HepG2 (cell line): ENCODE measurements at regions not wholly inside any gene's neighbourhood (a gene's known extent, or its start where the extent isn't known, plus 50 kb on each side); places are given as distances from the start of the nearest gene placed in this dataset.

Experiments
- ASH2L ChIP-seq: fragments of 300-600, 200-600 bp; sonication (generic); IDR thresholded peaks from 2 replicates; pipeline ENCODE4 v1.7.0; 2017; ENCODE audit warnings: low read depth, mild to moderate bottlenecking, moderate library complexity, mixed read lengths, low read length; ENCODE audit not compliant: insufficient read length
- FOXJ3 ChIP-seq: sonication (generic); formaldehyde crosslinking; IDR thresholded peaks from 2 replicates; pipeline ENCODE4 v1.4.0; 2020; ENCODE audit warnings: missing genetic modification reagents, mild to moderate bottlenecking, borderline replicate concordance
- HIVEP1 ChIP-seq: sonication (generic); formaldehyde crosslinking; IDR thresholded peaks from 2 replicates; pipeline ENCODE4 v1.4.0; 2020; ENCODE audit warnings: mild to moderate bottlenecking, missing genetic modification reagents
- IKZF1 ChIP-seq: fragments of 450-650 bp; IDR thresholded peaks from 2 replicates; pipeline ENCODE4 v1.7.1; 2016
- MIER3 ChIP-seq: IDR thresholded peaks from 2 replicates; pipeline ENCODE4 v1.6.1; 2016; ENCODE audit warnings: missing compliant biosample characterization, borderline replicate concordance
- MYNN ChIP-seq: sonication (generic); formaldehyde crosslinking; IDR thresholded peaks from 2 replicates; pipeline ENCODE4 v1.4.0; 2020; ENCODE audit warnings: mild to moderate bottlenecking, low read depth, missing genetic modification reagents
- NKX3-1 ChIP-seq: sonication (generic); formaldehyde crosslinking; IDR thresholded peaks from 2 replicates; pipeline ENCODE4 v1.5.0; 2020; ENCODE audit warnings: missing genetic modification reagents
- PPARG ChIP-seq: conservative IDR thresholded peaks from 2 replicates; pipeline ENCODE4 v1.6.1; 2016; ENCODE audit warnings: missing biosample characterization, missing genetic modification reagents
- RBAK ChIP-seq: sonication (generic); formaldehyde crosslinking; IDR thresholded peaks from 2 replicates; pipeline ENCODE4 v1.5.1; 2020; ENCODE audit warnings: mild to moderate bottlenecking, missing genetic modification reagents
- YEATS4 ChIP-seq: sonication (generic); formaldehyde crosslinking; IDR thresholded peaks from 2 replicates; pipeline ENCODE4 v1.4.0; 2020; ENCODE audit warnings: missing genetic modification reagents, borderline replicate concordance
- ZNF124 ChIP-seq: sonication (generic); formaldehyde crosslinking; IDR thresholded peaks from 2 replicates; pipeline ENCODE4 v1.4.0; 2020; ENCODE audit warnings: missing genetic modification reagents
- ZNF781 ChIP-seq: sonication (generic); formaldehyde crosslinking; IDR thresholded peaks from 2 replicates; pipeline ENCODE4 v1.5.1; 2020; ENCODE audit warnings: borderline replicate concordance, mild to moderate bottlenecking, missing genetic modification reagents; ENCODE audit errors: not compliant biosample characterization
- TF ChIP-seq, protein P1 (sequence below): sonication (generic); formaldehyde crosslinking; IDR thresholded peaks from 2 replicates; pipeline ENCODE4 v1.4.0; 2020; ENCODE audit warnings: missing genetic modification reagents
- TF ChIP-seq, protein P2 (sequence below): IDR thresholded peaks from 2 replicates; pipeline ENCODE4 v1.6.1; 2016; ENCODE audit warnings: mild to moderate bottlenecking
- TF ChIP-seq, protein P3 (sequence below), 2 experiments: sonication (generic) in 1 of 2; formaldehyde crosslinking in 1 of 2; IDR thresholded peaks; 2 replicates each; pipeline versions ENCODE4 v1.4.0 to v1.6.1; 2018 to 2020; ENCODE audit warnings: missing genetic modification reagents in 2 of 2, borderline replicate concordance in 1 of 2, low read depth in 1 of 2, mild to moderate bottlenecking in 1 of 2, missing biosample characterization in 1 of 2
- TF ChIP-seq, protein P4 (sequence below): sonication (generic); formaldehyde crosslinking; IDR thresholded peaks from 2 replicates; pipeline ENCODE4 v1.4.0; 2020; ENCODE audit warnings: missing genetic modification reagents, mild to moderate bottlenecking, borderline replicate concordance
- TF ChIP-seq, protein P5 (sequence below): sonication (generic); formaldehyde crosslinking; conservative IDR thresholded peaks from 2 replicates; pipeline ENCODE4 v1.4.0; 2020; ENCODE audit warnings: missing genetic modification reagents

DNA sequence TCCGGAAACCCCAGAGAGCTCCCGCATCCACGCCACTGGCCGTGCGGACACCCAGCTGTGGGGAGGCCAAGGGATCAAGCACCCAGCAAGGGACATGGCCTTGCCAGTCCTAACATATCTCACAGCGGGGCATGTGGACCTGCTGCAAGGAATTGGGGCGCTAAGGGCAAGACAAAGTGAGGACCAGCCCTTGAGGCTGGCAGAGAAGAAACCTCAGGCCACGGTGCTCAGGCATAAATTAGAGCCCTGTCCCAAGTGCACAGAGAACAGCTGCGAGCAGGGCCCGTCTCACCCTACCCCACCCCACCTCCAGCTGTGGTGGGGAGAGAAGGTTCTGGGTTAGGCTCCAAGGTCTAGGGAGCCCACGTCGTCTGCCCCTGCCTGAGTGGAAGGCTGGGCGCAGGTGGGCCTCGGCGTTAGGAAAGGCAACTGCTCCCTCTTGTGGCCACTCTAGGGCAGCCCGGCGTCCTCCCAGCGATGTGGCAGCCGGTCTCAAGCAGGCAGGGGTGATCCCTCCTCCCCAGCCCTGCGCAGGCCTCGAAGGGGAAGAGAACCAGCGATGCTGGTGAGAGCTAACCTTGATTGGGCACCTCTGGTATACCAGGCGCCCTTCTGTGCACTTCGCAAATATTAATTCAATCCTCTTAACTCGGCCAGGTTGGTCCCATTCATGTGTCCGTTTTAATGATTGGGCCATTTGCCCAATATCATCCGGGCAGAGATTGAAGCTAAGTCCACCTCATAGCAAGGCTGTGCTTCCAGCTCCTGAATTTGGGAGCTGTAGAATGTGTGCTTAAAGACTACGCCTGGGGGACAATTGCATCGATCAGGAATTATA is 235.8 kb downstream of the NFATC2 start (continued):
- TF ChIP-seq YEATS4 (CRISPR knock-in tag) (no peak), ZNF781 (CRISPR knock-in tag) (no peak), ZNF124 (0 out of 2 replicates have a peak, but pooled peaks have one; percentile 77), MYNN (CRISPR knock-in tag) (peak; percentile 89; the same call in 1 of the 2 replicates), MIER3 (CRISPR knock-in tag) (peak; percentile 84; the same call in 1 of the 2 replicates), RBAK (CRISPR knock-in tag) (no peak), FOXJ3 (CRISPR knock-in tag) (no peak), NKX3-1 (CRISPR knock-in tag) (no peak), PPARG (CRISPR knock-in tag) (no peak), IKZF1 (no peak), ASH2L (no peak), HIVEP1 (0 out of 2 replicates have a peak, but pooled peaks have one; percentile 49)
- TF ChIP-seq, protein P1, sequence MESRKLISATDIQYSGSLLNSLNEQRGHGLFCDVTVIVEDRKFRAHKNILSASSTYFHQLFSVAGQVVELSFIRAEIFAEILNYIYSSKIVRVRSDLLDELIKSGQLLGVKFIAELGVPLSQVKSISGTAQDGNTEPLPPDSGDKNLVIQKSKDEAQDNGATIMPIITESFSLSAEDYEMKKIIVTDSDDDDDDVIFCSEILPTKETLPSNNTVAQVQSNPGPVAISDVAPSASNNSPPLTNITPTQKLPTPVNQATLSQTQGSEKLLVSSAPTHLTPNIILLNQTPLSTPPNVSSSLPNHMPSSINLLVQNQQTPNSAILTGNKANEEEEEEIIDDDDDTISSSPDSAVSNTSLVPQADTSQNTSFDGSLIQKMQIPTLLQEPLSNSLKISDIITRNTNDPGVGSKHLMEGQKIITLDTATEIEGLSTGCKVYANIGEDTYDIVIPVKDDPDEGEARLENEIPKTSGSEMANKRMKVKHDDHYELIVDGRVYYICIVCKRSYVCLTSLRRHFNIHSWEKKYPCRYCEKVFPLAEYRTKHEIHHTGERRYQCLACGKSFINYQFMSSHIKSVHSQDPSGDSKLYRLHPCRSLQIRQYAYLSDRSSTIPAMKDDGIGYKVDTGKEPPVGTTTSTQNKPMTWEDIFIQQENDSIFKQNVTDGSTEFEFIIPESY (CRISPR knock-in tag) = 0 out of 2 replicates have a peak, but pooled peaks have one; percentile 8
- TF ChIP-seq, protein P2, sequence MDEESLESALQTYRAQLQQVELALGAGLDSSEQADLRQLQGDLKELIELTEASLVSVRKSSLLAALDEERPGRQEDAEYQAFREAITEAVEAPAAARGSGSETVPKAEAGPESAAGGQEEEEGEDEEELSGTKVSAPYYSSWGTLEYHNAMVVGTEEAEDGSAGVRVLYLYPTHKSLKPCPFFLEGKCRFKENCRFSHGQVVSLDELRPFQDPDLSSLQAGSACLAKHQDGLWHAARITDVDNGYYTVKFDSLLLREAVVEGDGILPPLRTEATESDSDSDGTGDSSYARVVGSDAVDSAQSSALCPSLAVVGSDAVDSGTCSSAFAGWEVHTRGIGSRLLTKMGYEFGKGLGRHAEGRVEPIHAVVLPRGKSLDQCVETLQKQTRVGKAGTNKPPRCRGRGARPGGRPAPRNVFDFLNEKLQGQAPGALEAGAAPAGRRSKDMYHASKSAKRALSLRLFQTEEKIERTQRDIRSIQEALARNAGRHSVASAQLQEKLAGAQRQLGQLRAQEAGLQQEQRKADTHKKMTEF (CRISPR knock-in tag) = peak; percentile 31; the same call in 1 of the 2 replicates
- TF ChIP-seq, protein P3, sequence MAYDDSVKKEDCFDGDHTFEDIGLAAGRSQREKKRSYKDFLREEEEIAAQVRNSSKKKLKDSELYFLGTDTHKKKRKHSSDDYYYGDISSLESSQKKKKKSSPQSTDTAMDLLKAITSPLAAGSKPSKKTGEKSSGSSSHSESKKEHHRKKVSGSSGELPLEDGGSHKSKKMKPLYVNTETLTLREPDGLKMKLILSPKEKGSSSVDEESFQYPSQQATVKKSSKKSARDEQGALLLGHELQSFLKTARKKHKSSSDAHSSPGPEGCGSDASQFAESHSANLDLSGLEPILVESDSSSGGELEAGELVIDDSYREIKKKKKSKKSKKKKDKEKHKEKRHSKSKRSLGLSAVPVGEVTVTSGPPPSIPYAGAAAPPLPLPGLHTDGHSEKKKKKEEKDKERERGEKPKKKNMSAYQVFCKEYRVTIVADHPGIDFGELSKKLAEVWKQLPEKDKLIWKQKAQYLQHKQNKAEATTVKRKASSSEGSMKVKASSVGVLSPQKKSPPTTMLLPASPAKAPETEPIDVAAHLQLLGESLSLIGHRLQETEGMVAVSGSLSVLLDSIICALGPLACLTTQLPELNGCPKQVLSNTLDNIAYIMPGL (CRISPR knock-in tag; IDR thresholded peaks at IDR 0.05; ENCODE audit: borderline replicate concordance in 1 of 2, low read depth in 1 of 2) = peak; percentile 30 to 90; a peak in 2 of 4 replicates
- TF ChIP-seq, protein P4, sequence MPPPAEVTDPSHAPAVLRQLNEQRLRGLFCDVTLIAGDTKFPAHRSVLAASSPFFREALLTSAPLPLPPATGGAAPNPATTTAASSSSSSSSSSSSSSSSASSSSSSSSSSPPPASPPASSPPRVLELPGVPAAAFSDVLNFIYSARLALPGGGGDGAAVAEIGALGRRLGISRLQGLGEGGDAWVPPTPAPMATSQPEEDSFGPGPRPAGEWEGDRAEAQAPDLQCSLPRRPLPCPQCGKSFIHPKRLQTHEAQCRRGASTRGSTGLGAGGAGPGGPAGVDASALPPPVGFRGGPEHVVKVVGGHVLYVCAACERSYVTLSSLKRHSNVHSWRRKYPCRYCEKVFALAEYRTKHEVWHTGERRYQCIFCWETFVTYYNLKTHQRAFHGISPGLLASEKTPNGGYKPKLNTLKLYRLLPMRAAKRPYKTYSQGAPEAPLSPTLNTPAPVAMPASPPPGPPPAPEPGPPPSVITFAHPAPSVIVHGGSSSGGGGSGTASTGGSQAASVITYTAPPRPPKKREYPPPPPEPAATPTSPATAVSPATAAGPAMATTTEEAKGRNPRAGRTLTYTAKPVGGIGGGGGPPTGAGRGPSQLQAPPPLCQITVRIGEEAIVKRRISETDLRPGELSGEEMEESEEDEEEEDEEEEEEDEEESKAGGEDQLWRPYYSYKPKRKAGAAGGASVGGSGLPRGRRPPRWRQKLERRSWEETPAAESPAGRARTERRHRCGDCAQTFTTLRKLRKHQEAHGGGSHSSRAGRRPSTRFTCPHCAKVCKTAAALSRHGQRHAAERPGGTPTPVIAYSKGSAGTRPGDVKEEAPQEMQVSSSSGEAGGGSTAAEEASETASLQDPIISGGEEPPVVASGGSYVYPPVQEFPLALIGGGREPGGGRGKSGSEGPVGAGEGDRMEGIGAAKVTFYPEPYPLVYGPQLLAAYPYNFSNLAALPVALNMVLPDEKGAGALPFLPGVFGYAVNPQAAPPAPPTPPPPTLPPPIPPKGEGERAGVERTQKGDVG = no peak
- TF ChIP-seq, protein P5, sequence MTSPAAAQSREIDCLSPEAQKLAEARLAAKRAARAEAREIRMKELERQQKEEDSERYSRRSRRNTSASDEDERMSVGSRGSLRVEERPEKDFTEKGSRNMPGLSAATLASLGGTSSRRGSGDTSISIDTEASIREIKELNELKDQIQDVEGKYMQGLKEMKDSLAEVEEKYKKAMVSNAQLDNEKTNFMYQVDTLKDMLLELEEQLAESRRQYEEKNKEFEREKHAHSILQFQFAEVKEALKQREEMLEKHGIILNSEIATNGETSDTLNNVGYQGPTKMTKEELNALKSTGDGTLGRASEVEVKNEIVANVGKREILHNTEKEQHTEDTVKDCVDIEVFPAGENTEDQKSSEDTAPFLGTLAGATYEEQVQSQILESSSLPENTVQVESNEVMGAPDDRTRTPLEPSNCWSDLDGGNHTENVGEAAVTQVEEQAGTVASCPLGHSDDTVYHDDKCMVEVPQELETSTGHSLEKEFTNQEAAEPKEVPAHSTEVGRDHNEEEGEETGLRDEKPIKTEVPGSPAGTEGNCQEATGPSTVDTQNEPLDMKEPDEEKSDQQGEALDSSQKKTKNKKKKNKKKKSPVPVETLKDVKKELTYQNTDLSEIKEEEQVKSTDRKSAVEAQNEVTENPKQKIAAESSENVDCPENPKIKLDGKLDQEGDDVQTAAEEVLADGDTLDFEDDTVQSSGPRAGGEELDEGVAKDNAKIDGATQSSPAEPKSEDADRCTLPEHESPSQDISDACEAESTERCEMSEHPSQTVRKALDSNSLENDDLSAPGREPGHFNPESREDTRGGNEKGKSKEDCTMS (CRISPR knock-in tag) = no peak
